ENCODE measurements at regions not wholly inside any gene's neighbourhood (a gene's known extent, or its start where the extent isn't known, plus 50 kb on each side); places are given as distances from the start of the nearest gene placed in this dataset.

- RAD21 ChIA-PET (ENCODE audit: low non-redundant PET in 1 of 2, low total read pairs in 2 of 2, uncharacterized antibody in 2 of 2, unreplicated experiment in 2 of 2), result no interaction called here
- BruUV-seq (replicated peaks), result no TSS peak
- no peaks in the 10 kb centered on the region for H3K27me3 ChIP-seq (ENCODE audit: insufficient read depth, low read length)
Measured at GRCh38 chr18:6666012-6666685, 63.4 kb upstream of the ARHGAP28 start.

More at GRCh38 chr18:6666012-6666685, 63.4 kb upstream of the ARHGAP28 start:
- intact Hi-C loops (cut with micrococcal nuclease), result no loop called here
- CTCF ChIA-PET, result no interaction called here
- Histone ChIP-seq H3K36me3 (ENCODE audit: control insufficient read depth in 1 of 2, insufficient read depth in 2 of 2, low read length in 2 of 2) (no peaks in the 10 kb centered on the region), H3K9me3 (ENCODE audit: control insufficient read depth in 1 of 2, insufficient read depth in 1 of 2, low read depth in 1 of 2, low read length in 2 of 2) (peaks cover 0 to 14% of the 10 kb centered on the region in 2 experiments; a peak in 2 of 4 replicates), H4K20me1 (ENCODE audit: insufficient read depth) (no peaks in the 10 kb centered on the region), H3K4me3 (replicated peaks in 1 of 2; ENCODE audit: low read depth in 1 of 2, low read length in 2 of 2) (no peak overlapping the region), H3K79me2 (ENCODE audit: insufficient read depth, low read length) (no peaks in the 10 kb centered on the region), H3K9me2 (ENCODE audit: insufficient read depth) (no peaks in the 10 kb centered on the region), H3K27ac (ENCODE audit: low read depth, low read length) (no peak overlapping the region), H3K4me2 (ENCODE audit: low read length) (no peak overlapping the region), H2AFZ (ENCODE audit: low read depth, low read length, poor library complexity, severe bottlenecking) (no peak overlapping the region), H3K4me1 (ENCODE audit: control insufficient read depth in 1 of 2, insufficient read depth in 2 of 2, low read length in 2 of 2) (no peaks in the 10 kb centered on the region), H3K9ac (ENCODE audit: low read length) (no peak overlapping the region)
- ATAC-seq (no peak), DNase-seq (ENCODE audit: low read depth, low spot score) (no peak)
- POLR2A ChIA-PET, result no interaction called here
- TF ChIP-seq POLR2AphosphoS5 (IDR thresholded peaks at IDR 0.05; ENCODE audit: low read depth, low read length), result no peak
- TF ChIP-seq POLR2A (IDR thresholded peaks at IDR 0.05; ENCODE audit: borderline replicate concordance, extremely low read depth, insufficient read depth, insufficient read length), result no peak
- TF ChIP-seq ZFX (IDR thresholded peaks at IDR 0.05), result no peak
- no peak for TF ChIP-seq SRF (IDR thresholded peaks at IDR 0.05; ENCODE audit: low read depth)
- TF ChIP-seq FOSL1 (IDR thresholded peaks at IDR 0.05; ENCODE audit: low read depth), result no peak
- TF ChIP-seq CTCF (IDR thresholded peaks at IDR 0.05 in 2 of 3, conservative IDR thresholded peaks at IDR 0.05 in 1 of 3; ENCODE audit: borderline replicate concordance in 1 of 3, insufficient read depth in 1 of 3, low read depth in 2 of 3, low read length in 2 of 3), result no peak
- TF ChIP-seq EGR1 (IDR thresholded peaks at IDR 0.05; ENCODE audit: low read depth), result no peak
- TF ChIP-seq ZBTB33 (IDR thresholded peaks at IDR 0.05; ENCODE audit: extremely low read depth, insufficient replicate concordance, low read length), result no peak
- no peak for TF ChIP-seq EZH2phosphoT487 (IDR thresholded peaks at IDR 0.05; ENCODE audit: borderline replicate concordance)
- no peak for TF ChIP-seq REST (IDR thresholded peaks at IDR 0.05; ENCODE audit: low read depth)
- TF ChIP-seq JUND (IDR thresholded peaks at IDR 0.05), result no peak
- no peak for TF ChIP-seq RAD21 (IDR thresholded peaks at IDR 0.05; ENCODE audit: low read depth)
- no peak for TF ChIP-seq ELF1 (IDR thresholded peaks at IDR 0.05; ENCODE audit: borderline replicate concordance, low read depth)
- TF ChIP-seq TCF7L2 (IDR thresholded peaks at IDR 0.05; ENCODE audit: borderline replicate concordance, extremely low read depth, insufficient read depth, insufficient read length), result no peak
- no peak for TF ChIP-seq ATF3 (IDR thresholded peaks at IDR 0.05)
- TF ChIP-seq SIN3A (IDR thresholded peaks at IDR 0.05; ENCODE audit: low read depth), result no peak
- no peak for TF ChIP-seq CBX3 (IDR thresholded peaks at IDR 0.05; ENCODE audit: low read depth)
- no peak for TF ChIP-seq YY1 (IDR thresholded peaks at IDR 0.05; ENCODE audit: extremely low read depth, insufficient replicate concordance, low read depth, low read length)
- TF ChIP-seq EZH2 (IDR thresholded peaks at IDR 0.05), result no peak
- TF ChIP-seq MAX (IDR thresholded peaks at IDR 0.05), result no peak
